ENCODE measurements at regions not wholly inside any gene's neighbourhood (a gene's known extent, or its start where the extent isn't known, plus 50 kb on each side); places are given as distances from the start of the nearest gene placed in this dataset.

DNA sequence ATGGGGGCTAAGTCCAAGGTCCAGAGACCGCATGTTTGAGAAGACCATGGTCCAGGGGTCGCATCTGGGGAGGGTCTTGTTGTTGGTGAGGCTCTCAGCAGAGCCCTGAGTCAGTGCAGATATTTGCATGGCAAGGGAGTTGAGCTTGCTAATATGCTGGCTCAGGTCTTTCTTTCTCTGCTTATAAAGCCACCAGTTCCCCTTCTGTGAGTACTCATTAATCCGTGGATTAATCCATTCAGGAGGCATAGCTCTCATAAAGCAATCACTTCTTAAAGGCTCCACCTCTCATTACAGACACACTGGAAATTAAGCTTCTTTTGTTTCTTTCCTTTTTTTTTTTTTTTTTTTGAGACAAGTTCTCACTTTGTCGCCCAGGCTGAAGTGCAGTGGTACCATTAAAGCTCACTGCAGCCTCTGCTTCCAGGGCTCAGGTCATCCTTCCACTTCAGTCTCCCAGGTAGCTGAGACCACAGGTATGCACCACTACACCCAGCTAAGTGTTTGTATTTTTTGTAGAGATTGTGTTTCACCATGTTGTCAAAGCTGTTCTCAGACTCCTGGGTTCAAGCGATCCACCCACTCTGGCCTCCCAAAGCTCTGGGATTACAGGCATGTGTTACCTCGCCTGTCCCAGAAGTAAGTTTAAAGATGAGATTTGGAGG, 216.4 kb downstream of the SLITRK5 start:
- H4K8ac ChIP-seq (ENCODE audit: low read depth, low read length), result no peak overlapping the region
- WGBS (ENCODE audit: extremely low coverage, insufficient coverage, insufficient read length), result no CpG with 5 or more reads among the region's 6 CpGs
- H4K91ac ChIP-seq (ENCODE audit: low read depth, low read length), result no peak overlapping the region
- H3K9ac ChIP-seq (ENCODE audit: low read length), result no peak overlapping the region
- H2AFZ ChIP-seq (ENCODE audit: insufficient read depth, low read length, poor library complexity), result no peak overlapping the region
- no peaks in the 10 kb centered on the region for H3K9me3 ChIP-seq (ENCODE audit: insufficient read depth, low read depth, low read length)
- no peak overlapping the region for H3K14ac ChIP-seq (ENCODE audit: low read length)
- H3K27ac ChIP-seq (ENCODE audit: low read depth, low read length), result no peak overlapping the region
- H2BK120ac ChIP-seq (ENCODE audit: insufficient read depth, low read length, poor library complexity), result no peak overlapping the region
- no peak overlapping the region for H3K18ac ChIP-seq (ENCODE audit: low read length)
- no peak overlapping the region for H2BK12ac ChIP-seq (ENCODE audit: low read length)
- no peak for DNase-seq
- no peak overlapping the region for H4K12ac ChIP-seq (ENCODE audit: low read depth, low read length)
- H2BK5ac ChIP-seq (ENCODE audit: low read depth, low read length, poor library complexity), result no peak overlapping the region
- no peaks in the 10 kb centered on the region for H3K79me2 ChIP-seq (ENCODE audit: control insufficient read depth, insufficient read depth, low read length, poor library complexity)
- no peaks in the 10 kb centered on the region for H3K27me3 ChIP-seq (ENCODE audit: insufficient read depth, low read length)
- H3K4me1 ChIP-seq (ENCODE audit: control insufficient read depth in 1 of 2, insufficient read depth in 2 of 2, low read length in 2 of 2), result no peaks in the 10 kb centered on the region
- H3K4me3 ChIP-seq (ENCODE audit: low read depth, low read length), result no peak overlapping the region
- H3K23ac ChIP-seq (ENCODE audit: low read length), result no peak overlapping the region
- no peak overlapping the region for H3K4ac ChIP-seq (ENCODE audit: low read depth, low read length)
- no peaks in the 10 kb centered on the region for H3K79me1 ChIP-seq (ENCODE audit: low read length)
- H3K36me3 ChIP-seq (ENCODE audit: control insufficient read depth in 1 of 2, insufficient read depth in 2 of 2, low read length in 2 of 2), result no peaks in the 10 kb centered on the region
- H2AK5ac ChIP-seq (ENCODE audit: low read length), result no peak overlapping the region
- no peak overlapping the region for H3K4me2 ChIP-seq (ENCODE audit: low read length)

DNA sequence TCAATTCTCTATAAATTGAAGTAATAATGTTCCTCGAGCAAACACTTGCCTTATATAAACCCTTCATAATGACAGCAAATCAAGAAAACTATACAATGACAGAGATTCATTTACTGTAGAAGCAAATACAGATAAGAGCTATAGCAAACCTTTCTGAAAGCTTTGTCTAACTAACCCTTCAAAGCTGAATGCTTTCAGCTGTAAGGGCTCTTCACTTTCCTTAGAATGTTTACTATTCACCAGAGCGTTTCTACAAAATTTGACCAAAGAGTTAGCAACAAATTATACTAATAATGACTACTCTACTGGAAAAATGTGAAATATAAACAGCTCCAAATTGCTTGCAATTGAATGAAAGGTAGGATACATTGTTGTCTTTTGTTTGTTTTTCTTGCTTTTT, 218.1 kb downstream of the SLITRK5 start:
- Histone ChIP-seq H3K9ac (ENCODE audit: low read length) (no peak overlapping the region), H3K4me1 (ENCODE audit: control insufficient read depth in 1 of 2, insufficient read depth in 2 of 2, low read length in 2 of 2) (no peaks in the 10 kb centered on the region), H2BK5ac (ENCODE audit: low read depth, low read length, poor library complexity) (no peak overlapping the region), H3K14ac (ENCODE audit: low read length) (no peak overlapping the region), H2AK5ac (ENCODE audit: low read length) (no peak overlapping the region), H3K23ac (ENCODE audit: low read length) (no peak overlapping the region), H3K79me2 (ENCODE audit: control insufficient read depth, insufficient read depth, low read length, poor library complexity) (no peaks in the 10 kb centered on the region), H2AFZ (ENCODE audit: insufficient read depth, low read length, poor library complexity) (no peak overlapping the region), H3K4me2 (ENCODE audit: low read length) (no peak overlapping the region), H4K8ac (ENCODE audit: low read depth, low read length) (no peak overlapping the region), H2BK120ac (ENCODE audit: insufficient read depth, low read length, poor library complexity) (no peak overlapping the region), H3K27ac (ENCODE audit: low read depth, low read length) (no peak overlapping the region), H3K18ac (ENCODE audit: low read length) (no peak overlapping the region), H2BK12ac (ENCODE audit: low read length) (no peak overlapping the region), H3K36me3 (ENCODE audit: control insufficient read depth in 1 of 2, insufficient read depth in 2 of 2, low read length in 2 of 2) (no peaks in the 10 kb centered on the region), H3K4ac (ENCODE audit: low read depth, low read length) (no peak overlapping the region), H4K12ac (ENCODE audit: low read depth, low read length) (no peak overlapping the region), H3K4me3 (ENCODE audit: low read depth, low read length) (no peak overlapping the region), H3K27me3 (ENCODE audit: insufficient read depth, low read length) (no peaks in the 10 kb centered on the region), H3K79me1 (ENCODE audit: low read length) (no peaks in the 10 kb centered on the region), H3K9me3 (ENCODE audit: insufficient read depth, low read depth, low read length) (no peaks in the 10 kb centered on the region), H4K91ac (ENCODE audit: low read depth, low read length) (no peak overlapping the region)
- no CpG with 5 or more reads among the region's 2 CpGs for WGBS (ENCODE audit: extremely low coverage, insufficient coverage, insufficient read length)
- DNase-seq, result no peak

DNA sequence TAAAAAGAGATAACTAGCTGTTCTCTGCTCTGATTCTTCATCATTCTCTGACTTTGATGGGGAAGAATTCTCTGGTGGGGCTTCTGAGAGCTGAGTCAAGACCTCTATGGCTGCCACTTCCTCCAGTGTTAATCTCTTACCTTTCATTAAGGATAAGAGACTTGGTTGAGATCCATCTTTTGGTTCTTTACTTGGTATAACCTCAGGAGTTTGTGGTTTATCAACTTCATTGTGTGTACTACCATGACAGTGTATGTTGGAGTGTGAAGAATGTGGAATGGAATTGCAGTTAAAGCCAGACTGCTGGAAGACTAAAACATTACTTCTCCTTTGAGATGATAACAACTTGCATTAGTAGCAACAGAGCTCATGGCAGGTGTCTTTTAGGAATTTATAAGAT, 222.0 kb downstream of the SLITRK5 start:
- Histone ChIP-seq H2BK12ac (ENCODE audit: low read length) (no peak overlapping the region), H3K18ac (ENCODE audit: low read length) (no peak overlapping the region), H3K14ac (ENCODE audit: low read length) (no peak overlapping the region), H4K8ac (ENCODE audit: low read depth, low read length) (no peak overlapping the region), H3K4me1 (ENCODE audit: control insufficient read depth in 1 of 2, insufficient read depth in 2 of 2, low read length in 2 of 2) (no peaks in the 10 kb centered on the region), H4K12ac (ENCODE audit: low read depth, low read length) (no peak overlapping the region), H3K79me1 (ENCODE audit: low read length) (no peaks in the 10 kb centered on the region), H3K4me3 (ENCODE audit: low read depth, low read length) (no peak overlapping the region), H3K4ac (ENCODE audit: low read depth, low read length) (no peak overlapping the region), H3K36me3 (ENCODE audit: control insufficient read depth in 1 of 2, insufficient read depth in 2 of 2, low read length in 2 of 2) (no peaks in the 10 kb centered on the region), H2AK5ac (ENCODE audit: low read length) (no peak overlapping the region), H3K79me2 (ENCODE audit: control insufficient read depth, insufficient read depth, low read length, poor library complexity) (no peaks in the 10 kb centered on the region), H3K9ac (ENCODE audit: low read length) (no peak overlapping the region), H2BK120ac (ENCODE audit: insufficient read depth, low read length, poor library complexity) (no peak overlapping the region), H2AFZ (ENCODE audit: insufficient read depth, low read length, poor library complexity) (no peak overlapping the region), H3K27ac (ENCODE audit: low read depth, low read length) (no peak overlapping the region), H3K27me3 (ENCODE audit: insufficient read depth, low read length) (no peaks in the 10 kb centered on the region), H3K23ac (ENCODE audit: low read length) (no peak overlapping the region), H2BK5ac (ENCODE audit: low read depth, low read length, poor library complexity) (no peak overlapping the region), H4K91ac (ENCODE audit: low read depth, low read length) (no peak overlapping the region), H3K4me2 (ENCODE audit: low read length) (no peak overlapping the region), H3K9me3 (ENCODE audit: insufficient read depth, low read depth, low read length) (no peaks in the 10 kb centered on the region)
- DNase-seq, result no peak

DNA sequence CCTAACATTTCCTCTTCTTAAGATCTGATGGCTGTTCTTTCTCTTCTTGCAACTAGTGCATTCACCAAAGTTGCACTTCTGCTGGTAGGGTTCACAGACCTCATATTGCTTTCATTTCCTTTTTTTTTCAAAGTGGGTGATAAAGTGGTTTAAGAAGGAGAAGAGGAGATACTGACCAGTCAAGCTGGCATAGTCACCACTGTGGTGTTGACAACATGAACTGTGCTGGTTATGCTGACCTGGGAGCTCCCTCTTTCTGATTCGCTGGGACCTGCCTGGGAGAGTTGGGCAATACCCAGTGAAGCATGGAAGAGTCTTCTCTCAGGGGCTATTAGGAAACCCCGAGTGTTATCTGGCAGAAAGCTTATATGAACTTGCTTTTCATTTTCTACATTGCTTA, 222.9 kb downstream of the SLITRK5 start:
- DNase-seq, result no peak
- Histone ChIP-seq H3K79me1 (ENCODE audit: low read length) (no peaks in the 10 kb centered on the region), H2AK5ac (ENCODE audit: low read length) (no peak overlapping the region), H2BK5ac (ENCODE audit: low read depth, low read length, poor library complexity) (no peak overlapping the region), H4K8ac (ENCODE audit: low read depth, low read length) (no peak overlapping the region), H3K36me3 (ENCODE audit: control insufficient read depth in 1 of 2, insufficient read depth in 2 of 2, low read length in 2 of 2) (no peaks in the 10 kb centered on the region), H4K12ac (ENCODE audit: low read depth, low read length) (no peak overlapping the region), H4K91ac (ENCODE audit: low read depth, low read length) (no peak overlapping the region), H3K14ac (ENCODE audit: low read length) (no peak overlapping the region), H3K4me3 (ENCODE audit: low read depth, low read length) (no peak overlapping the region), H3K18ac (ENCODE audit: low read length) (no peak overlapping the region), H2AFZ (ENCODE audit: insufficient read depth, low read length, poor library complexity) (no peak overlapping the region), H3K9ac (ENCODE audit: low read length) (no peak overlapping the region), H3K27ac (ENCODE audit: low read depth, low read length) (no peak overlapping the region), H3K79me2 (ENCODE audit: control insufficient read depth, insufficient read depth, low read length, poor library complexity) (no peaks in the 10 kb centered on the region), H3K4me2 (ENCODE audit: low read length) (no peak overlapping the region), H2BK120ac (ENCODE audit: insufficient read depth, low read length, poor library complexity) (no peak overlapping the region), H3K4ac (ENCODE audit: low read depth, low read length) (no peak overlapping the region), H3K23ac (ENCODE audit: low read length) (no peak overlapping the region), H3K27me3 (ENCODE audit: insufficient read depth, low read length) (no peaks in the 10 kb centered on the region), H3K4me1 (ENCODE audit: control insufficient read depth in 1 of 2, insufficient read depth in 2 of 2, low read length in 2 of 2) (no peaks in the 10 kb centered on the region), H2BK12ac (ENCODE audit: low read length) (no peak overlapping the region), H3K9me3 (ENCODE audit: insufficient read depth, low read depth, low read length) (no peaks in the 10 kb centered on the region)
- no CpG with 5 or more reads among the region's 2 CpGs for WGBS (ENCODE audit: extremely low coverage, insufficient coverage, insufficient read length)

All from trophoblast cell (in vitro differentiated cells and primary cell).